ENCODE measurements at regions not wholly inside any gene's neighbourhood (a gene's known extent, or its start where the extent isn't known, plus 50 kb on each side); places are given as distances from the start of the nearest gene placed in this dataset.

DNA sequence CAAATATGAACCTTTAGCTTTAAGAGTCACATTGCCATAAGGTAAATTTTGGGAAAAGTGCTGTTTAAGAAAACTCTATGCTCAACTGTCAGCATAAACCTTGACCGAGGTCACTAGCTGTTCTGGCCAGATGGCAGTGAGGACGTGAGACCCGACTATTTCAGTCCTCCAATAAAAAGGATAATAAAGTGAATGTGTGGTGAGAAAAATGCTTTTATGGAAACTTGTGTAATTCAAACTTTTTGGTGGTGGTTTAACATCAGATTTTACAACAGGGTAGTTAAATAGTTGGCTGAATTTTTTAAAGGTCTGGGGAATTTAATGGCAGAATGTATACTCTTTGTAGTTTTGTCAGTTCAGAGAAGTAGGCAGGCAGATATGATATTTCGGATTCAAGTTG is 391.1 kb downstream of the PMP22 start:
- no peak for DNase-seq

DNA sequence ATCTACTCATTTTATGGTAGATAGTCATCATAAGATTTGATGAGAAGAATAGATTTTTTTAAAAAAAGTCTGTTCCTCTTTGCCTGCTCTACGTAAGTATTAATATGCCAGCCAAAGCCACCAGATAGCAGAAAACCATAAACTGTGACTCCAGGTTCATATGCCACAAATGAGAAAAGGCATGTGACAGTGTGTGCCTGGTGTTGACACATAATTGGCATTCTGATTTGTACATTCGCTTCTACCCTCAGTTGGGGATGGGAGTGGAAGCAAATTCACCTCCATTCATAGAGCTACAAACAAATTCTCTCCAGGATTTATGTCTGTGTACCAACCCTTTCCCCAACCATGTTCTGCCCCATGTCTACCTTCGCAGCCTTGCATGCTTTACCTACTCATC is 391.6 kb downstream of the PMP22 start:
- DNase-seq = no peak

DNA sequence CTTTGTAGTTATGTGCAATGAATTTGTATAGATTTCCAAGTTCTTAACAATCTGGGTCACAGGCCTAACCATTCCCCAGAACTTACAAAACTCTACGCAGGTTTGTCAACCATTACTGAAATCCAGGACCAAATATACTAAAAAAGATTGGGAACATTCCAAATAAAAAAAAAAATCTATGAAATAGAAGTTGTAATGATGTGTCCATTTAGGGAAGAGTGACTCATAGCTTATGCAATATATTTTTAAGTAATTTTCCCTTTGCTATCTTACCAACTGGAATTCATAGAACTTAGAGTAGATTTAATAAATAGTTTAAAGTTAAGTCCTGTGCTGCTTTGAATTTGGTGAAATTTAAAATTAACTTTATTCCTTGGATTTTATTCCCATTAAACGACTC is 393.2 kb downstream of the PMP22 start:
- no peak for DNase-seq

DNA sequence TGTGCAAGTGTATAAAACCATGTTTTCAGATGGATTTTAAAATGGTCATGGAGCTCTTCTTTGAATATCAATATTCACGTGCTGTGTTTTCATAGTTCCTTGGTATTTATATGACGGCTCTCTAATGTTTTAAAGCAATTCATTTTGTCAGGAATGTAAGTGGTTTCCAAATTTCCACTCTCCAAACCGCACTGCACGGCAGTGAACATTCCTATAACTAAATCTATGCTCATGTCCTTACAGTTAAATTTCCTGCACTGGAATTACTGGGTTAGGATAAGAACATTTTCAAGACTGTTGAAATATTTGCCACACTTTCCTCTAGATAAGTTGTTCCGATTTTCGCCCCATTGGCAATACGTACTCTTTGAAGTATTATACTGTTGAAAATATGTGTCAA is 398.9 kb downstream of the PMP22 start:
- DNase-seq = no peak

DNA sequence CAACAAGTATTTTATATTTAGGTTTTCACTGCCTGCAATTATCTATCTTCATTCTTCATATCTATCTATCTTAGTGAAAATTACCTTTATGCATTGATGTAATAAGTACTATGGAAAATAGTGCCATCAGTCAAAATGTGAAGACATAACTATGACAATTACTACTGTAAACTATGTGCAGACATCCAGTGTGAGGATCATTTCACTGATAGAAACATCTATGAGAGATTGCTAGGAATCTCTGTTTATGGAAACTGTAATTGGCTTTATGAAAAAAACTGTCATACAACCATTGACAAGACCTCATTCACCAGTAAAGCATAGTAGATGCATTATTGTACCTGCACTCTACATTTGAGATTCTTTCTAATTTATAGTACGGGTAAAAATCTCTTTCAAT is 401.0 kb downstream of the PMP22 start:
- no peak for DNase-seq

DNA sequence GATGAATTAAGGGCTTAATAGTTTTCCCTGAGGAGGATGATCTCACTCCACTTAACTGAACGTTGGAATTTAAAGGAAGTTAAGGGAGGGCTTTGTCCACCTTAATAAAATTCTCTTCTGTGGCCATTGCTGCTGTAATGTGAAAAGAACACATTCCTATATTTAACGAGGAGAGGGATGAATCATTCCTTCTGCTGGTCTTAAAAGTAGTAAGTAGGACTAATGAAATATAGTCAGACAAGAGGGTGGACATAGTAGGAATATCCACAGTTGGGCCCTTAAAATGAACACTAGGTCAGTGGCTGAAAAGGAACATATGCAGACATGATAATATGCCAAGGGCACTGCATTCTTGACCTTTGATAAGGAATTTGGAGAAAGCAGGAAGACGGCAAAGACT is 405.6 kb downstream of the PMP22 start:
- DNase-seq = no peak

DNA sequence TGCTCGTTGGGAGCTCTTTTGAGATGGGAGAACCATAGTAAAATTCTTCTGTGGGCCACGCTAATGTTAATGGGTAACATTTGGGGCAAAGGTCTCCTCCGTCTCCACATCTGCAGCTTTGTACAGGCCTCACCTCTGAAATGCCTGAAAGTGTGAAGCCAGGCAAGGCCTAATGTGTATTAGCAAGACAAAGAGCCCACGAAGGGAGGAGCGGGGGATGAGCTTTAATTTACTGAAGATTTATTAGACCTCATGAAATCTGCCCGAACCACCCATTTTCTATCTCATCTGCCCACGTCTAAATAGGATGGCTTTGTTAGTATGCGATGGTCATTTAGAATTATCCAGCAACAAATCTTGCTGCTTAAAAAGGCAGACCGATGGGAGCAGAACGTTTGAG is 408.9 kb downstream of the PMP22 start:
- no peak for DNase-seq

DNA sequence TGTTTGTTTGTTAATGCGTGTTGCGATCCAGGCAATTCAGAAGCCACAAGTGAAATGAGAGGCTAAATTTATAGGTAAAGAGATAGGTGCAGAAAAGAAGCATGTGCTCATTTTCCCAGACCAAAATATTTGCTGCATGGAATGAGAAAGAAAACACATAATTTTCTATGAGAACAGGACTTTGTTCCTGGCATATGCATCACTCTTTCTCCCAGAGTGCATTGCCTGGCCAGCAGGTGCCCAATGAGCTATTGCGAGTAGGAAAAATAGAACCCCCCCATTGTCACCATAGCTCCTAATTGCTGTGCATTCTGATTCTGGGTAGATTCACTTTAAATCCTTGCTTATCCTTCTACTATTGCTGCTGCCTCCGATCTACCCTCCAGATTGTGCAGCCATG is 410.4 kb downstream of the PMP22 start:
- DNase-seq = no peak

DNA sequence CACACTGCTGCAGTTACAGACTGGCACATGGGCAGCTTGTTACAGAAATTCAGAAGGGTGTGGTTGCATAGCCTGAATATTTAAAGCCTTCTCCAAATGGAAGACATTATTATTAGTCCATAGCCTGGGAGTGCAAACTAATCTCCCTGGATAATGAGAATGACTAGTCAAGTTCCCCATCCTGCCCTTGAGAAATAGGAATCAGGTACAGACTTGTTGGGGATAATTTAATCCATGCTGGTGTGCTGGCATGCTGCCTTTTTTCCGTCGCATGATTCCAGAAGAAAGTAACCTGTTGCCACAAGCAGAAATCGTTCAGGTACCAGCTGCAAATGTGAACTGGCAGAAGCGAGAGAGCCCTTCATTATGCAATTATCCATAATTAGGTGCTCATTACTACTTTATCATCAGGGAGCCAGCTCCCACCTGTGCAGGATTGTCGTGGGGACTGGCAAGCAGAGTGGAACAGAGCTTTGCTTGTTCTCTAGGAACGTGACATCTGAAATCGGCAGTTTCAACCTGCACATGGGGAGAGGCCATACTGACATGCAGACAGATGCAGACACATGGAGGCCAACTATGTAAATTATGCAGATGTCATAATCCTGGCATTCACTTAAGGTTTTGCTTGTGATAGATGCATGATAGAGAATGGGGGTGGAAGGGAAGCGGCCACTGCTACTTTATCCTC is 419.4 kb downstream of the PMP22 start:
- no peak for DNase-seq

DNA sequence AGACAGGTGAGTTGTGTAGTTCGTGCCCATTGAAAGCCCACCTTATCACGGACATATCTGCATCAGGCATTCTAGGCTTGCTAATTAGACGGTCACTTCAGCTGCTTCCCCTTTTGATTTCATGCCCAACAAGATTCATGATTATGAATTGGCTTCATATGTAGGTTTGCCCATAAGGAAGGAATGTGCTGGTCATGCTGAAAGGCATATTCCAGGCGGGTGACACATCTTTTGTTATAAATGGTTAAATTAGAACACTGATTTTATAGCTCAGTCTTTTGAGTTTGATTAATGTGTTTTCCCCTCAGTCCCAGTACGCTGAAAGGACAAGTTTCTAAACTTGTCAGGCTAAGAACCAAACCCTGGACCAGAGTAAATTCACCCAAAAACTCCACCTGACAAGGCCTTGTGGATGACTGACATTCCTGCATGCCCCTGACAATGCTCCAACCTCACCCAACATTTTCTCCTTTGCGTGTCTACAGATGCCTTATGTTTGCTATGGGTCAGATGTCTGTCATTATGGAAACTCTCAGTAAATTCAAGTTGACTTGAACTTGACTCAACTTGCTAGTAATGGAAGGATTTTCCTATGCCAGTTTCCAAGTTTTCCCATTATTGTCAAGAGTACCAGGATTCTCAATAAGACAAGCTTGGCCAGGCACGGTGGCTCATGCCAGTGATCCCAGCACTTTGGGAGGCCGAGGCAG is 421.9 kb downstream of the PMP22 start:
- DNase-seq = no peak

DNA sequence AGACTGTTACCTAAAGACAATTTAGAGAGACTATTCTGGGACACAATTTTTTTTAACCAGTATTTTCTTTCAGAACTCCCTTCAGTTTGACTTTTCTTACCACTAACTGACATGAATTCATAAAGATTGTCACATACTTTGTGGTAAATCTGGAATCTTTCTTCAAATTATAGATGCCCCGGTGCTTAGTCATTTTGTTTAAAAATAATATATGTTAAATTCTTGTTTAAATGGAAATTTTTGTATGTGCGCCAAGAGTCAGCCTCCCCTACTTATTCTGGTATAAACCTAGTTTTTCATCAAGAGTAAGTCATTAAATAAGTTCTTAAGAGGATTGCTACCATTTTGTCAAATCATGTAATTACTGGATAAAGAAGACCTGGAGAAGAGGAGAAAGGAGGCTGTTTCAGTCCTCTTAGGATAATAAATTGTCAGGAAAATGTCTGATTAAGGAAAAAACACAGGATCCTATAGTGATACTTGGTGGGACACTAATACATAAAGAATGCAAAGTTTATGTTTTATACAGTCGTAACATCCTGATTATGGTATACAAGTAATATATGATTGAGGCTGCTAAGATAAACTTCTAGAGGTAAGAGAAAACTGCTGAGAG is 424.4 kb downstream of the PMP22 start:
- no peak for DNase-seq

DNA sequence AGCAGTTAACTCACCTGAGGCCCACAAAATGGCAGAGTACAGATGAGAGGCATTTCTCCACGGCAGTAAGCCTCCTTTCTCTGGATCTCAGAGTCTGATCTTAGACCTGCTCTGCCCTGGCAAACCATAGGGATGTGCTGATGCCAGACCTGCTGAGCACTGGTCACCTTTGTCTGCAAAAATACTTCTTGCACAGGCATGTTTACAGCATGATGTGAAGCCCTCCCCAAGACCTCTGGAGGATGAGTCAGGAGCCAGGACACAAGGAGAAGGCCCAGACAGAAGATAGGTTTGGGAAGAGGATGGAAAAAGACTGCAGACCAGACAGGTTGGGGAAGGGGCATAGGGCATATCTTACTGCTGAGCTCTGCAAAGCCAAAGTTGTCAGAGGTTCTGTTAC is 426.6 kb downstream of the PMP22 start:
- DNase-seq = no peak

DNA sequence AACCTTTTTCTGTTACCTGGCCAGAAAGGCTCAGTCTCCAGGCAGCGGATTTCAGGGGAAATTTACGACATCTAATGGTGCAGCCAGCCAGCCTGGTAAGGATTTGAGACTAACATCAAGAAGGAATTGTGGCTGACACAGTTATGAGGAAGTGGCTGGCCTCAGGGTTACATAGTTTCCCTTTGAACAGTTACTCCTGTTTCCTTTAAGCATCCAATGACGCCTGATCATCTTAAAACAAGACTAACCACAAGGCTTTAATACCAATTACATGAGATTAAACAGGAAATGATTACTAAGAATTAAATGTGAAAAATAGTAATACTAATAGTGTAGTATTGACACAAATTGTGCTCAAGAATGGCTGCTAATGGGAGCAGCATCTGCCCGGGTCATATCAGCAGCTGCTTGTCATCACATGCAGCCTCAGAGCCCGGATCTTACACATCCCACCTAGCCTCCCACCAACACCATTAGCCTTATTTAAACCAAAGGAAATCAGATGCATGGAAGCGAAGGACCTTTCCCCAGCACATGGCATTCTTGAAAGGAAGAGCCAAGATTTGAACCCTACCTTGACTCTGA is 431.8 kb downstream of the PMP22 start:
- DNase-seq = no peak

DNA sequence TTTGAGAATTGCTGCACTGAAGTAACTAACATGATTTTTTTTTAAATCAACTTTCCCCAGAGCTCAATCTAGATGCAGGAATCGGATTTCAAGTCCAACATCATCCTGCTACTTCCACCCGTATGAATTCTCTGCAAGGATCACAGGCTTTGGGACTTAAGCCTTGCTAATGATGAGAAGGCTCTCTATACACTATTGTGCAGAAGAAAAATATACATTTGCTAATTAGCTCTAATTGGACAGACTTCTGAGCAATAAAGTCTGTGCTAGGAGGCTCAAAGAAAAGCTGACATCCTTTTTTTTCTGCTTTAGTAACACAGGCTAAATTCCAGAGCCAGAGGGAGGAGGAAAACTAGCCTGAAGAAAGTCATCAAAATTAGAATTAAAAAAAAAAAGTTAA is 433.6 kb downstream of the PMP22 start:
- no peak for DNase-seq

DNA sequence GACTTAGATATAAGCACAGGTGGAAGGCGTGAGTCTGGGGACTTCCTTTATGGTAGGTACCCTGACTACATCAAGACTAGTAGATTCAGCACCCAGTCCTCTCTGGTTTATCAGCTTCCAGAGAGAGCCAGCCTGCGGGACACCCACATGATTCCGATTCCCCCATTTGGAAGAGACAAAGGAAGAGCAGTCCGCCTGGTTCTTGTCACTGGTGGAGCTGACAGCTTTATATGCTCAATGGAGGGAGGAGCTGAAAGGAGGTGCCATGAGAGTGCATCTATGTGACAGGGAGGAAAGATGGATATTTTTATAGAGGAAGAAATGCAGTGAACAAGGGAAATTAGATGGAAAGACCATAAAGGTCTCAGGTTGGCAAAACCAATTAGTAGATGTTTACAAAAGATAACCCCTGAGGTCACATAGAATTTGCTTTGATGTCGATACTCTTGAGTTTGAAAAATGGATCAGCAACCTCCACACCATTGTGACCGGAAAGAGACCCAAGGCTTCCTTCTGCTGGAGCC is 437.7 kb downstream of the PMP22 start:
- no peak for DNase-seq

DNA sequence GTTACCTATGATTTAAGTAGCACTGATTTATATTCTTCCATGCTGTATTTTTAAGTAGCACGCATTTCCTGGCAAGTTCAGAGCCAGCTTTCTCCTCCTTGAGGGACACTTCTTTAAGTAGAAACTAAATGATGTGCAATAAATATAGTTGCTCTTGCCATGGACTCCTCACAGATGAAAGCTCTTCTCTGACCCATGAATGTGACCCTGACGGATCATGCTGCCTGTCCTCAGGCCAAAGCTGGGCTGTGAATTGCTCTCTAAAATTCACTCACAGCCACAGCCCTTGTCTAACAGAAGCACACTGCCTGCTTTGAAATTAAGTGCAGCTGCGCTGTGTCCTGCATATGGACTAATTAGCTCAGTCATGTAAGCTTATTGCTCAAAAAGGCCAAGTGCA is 438.8 kb downstream of the PMP22 start:
- no peak for DNase-seq

DNA sequence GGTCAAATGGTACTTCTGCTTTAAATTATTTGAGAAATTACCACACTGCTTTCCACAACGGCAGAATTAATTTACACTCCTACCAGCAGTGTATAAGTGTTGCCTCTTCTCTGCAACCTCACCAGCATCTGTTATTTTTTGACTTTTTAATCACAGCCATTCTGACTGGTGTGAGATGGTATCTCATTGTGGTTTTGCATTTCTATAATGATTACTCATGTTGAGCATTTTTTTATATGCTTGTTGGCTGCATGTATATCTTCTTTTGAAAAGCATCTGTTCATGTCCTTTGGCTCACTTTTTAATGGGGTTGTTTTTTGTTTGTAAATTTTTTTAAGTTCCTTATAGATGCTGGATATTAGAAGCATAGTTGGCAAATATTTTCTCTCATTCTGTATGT is 446.7 kb downstream of the PMP22 start:
- DNase-seq = no peak

DNA sequence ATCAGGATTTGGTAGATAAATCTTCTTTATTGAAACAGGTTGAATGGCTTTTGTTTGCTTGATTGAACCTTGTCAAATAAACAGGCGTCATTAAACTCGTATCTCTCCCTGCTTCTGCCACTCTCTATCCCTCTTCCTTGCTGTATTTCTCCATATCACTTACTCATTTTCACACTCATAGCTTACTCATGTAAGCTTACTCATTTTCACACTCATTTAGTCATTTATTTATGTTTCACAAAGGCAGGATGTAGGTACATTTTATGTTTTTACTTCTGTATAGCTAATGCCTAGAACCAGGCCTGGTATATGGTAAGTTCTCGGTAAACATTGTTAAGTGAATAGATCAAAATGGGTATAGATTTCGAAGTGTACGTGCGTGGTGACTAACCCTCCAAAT is 450.0 kb downstream of the PMP22 start:
- DNase-seq = no peak

DNA sequence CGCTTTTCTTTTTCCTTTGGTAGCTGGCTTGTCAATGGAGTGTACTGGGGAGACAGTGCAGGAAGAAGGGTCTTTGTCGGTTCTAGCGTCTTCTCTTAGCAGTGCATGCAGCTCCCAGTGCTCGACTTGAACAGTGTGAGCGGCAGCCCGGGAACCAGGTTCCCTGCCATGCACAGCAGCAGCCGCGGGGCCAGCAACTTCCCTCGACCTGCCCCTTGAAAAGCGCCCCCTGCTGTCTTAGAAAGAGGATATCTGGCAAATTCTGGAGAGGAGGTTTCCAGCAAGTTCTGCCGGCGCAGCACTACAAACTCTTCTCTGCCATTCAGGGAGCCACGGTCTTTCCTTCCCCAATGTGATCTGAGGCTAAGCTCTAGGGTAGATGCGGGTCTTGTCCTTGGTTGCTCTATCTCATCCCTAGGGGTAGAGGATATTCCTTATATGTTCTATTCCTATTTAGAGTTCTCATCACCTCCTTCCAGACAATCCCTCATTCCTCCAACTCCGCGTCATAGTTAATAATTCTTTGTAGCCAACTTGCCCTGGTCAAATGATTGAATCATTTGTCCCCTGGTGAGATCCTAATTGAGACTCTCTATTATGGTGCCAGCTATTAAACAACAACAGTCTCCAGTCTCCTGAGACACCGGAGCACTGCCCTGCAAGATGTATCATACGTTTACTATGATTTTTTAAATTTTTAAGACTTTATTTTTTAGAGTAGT is 451.3 kb downstream of the PMP22 start:
- DNase-seq = no peak

DNA sequence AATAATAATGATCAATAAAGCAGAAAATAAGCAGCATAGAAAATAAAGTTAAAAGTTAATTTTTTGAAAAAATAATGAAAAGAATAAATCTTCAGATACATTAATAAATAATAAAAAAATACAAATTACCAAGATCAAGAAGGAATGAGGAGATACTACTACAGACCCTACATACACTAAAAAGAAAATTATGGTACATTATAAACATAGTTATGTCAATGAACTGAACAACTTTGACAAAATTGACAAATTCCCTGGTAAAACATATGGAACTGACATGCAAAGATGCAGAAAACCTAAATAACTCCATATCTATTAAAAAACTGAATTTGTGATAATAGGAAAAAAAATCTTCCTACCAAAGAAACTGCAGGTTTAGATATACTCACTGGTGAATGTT is 456.7 kb downstream of the PMP22 start:
- DNase-seq = no peak

DNA sequence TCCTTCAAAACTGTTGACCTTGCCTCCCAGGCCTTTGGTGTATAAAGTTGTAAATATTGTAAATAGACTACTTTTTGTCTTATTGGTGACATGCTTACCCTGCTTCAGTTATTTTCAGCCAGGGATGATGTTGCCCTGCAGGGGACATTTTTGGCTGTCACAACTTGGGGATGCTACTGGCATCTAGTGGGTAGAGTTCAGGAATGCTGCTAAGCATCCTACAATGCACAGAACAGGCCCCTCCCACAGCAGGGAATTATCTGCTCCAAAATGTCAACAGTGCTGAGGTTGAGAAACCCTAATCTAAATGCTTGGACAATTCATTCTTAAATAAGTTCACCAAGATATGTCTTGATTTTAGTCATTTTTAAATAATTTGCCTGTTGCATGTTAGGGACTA is 459.8 kb downstream of the PMP22 start:
- no peak for DNase-seq

DNA sequence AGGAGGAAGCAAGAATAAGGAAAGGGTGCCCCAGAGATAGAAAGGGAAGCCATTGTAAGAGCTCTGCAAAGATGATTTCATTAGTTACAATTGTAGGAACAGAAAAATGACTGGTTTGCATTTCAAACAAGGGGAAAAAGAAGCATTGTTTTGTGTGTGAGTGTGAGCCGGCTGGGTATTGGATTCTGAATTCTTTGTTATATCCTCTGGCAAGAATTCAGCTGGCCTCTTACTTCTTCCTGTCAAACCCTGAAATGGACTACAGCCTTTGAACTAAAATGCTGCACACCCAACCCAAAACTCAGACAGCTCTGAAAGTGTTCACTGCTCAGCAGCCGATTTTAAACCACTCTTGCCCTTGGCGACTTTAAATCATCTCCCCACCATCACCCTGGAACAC is 461.3 kb downstream of the PMP22 start:
- DNase-seq = no peak

DNA sequence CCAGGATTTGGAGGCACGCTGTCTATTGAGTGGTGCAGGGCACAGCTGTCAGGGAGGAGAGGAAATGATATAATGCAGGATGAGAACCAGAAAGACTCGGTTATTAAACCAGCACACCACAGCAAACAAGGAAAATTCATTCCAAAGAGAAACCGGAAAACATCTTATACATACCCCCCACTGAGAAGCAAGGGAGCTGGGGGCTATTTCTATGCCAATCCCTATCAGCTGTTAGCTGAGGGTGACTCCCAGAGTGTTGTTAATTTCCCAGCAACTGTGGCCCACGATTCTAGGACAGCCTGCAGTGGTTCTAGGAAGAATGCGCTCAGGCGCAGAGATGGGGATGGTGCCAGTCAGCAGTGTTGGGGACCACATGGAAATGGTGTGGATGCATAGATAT is 467.3 kb downstream of the PMP22 start:
- no peak for DNase-seq
